ENCODE measurements at regions not wholly inside any gene's neighbourhood (a gene's known extent, or its start where the extent isn't known, plus 50 kb on each side); places are given as distances from the start of the nearest gene placed in this dataset.
"Not testable (repeated sequence)": the region's sequence is repeated elsewhere in the genome, so short reads cannot be mapped to it uniquely, and the experiment has no call there.

- no peak for TF ChIP-seq CTCF (IDR thresholded peaks at IDR 0.05; ENCODE audit: unreplicated experiment)
- H3K4me1 Mint-ChIP-seq (ENCODE audit: low read depth) = no peaks in the 10 kb centered on the region
- no peaks in the 10 kb centered on the region for H3K9me3 Mint-ChIP-seq (ENCODE audit: low read depth)
- no peaks in the 10 kb centered on the region for H3K36me3 Mint-ChIP-seq (ENCODE audit: insufficient read depth)
- H3K27ac Mint-ChIP-seq = no peak overlapping the region
- no peak overlapping the region for H3K4me3 Mint-ChIP-seq (ENCODE audit: low read depth)
- DNase-seq (ENCODE audit: low spot score, unreplicated experiment) = no peak
- no peaks in the 10 kb centered on the region for H3K27me3 Mint-ChIP-seq
Measured at GRCh38 chr4:3599951-3600350, 67.7 kb upstream of the LRPAP1 start.

GRCh38 chr4:3598695-3599227, 66.5 kb upstream of the LRPAP1 start:
- H3K4me3 Mint-ChIP-seq (ENCODE audit: low read depth) = no peak overlapping the region
- H3K4me1 Mint-ChIP-seq (ENCODE audit: low read depth) = no peaks in the 10 kb centered on the region
- no peaks in the 10 kb centered on the region for H3K36me3 Mint-ChIP-seq (ENCODE audit: insufficient read depth)
- H3K9me3 Mint-ChIP-seq (ENCODE audit: low read depth) = no peaks in the 10 kb centered on the region
- H3K27me3 Mint-ChIP-seq = peaks cover 5% of the 10 kb centered on the region
- DNase-seq (ENCODE audit: low spot score, unreplicated experiment) = no peak
- no peak for TF ChIP-seq CTCF (IDR thresholded peaks at IDR 0.05; ENCODE audit: unreplicated experiment)
- H3K27ac Mint-ChIP-seq = no peak overlapping the region

GRCh38 chr4:3597896-3598505, 65.8 kb upstream of the LRPAP1 start:
- H3K9me3 Mint-ChIP-seq (ENCODE audit: low read depth); H3K36me3 Mint-ChIP-seq (ENCODE audit: insufficient read depth); H3K4me3 Mint-ChIP-seq (ENCODE audit: low read depth); DNase-seq (ENCODE audit: low spot score, unreplicated experiment); H3K27me3 Mint-ChIP-seq; H3K27ac Mint-ChIP-seq; H3K4me1 Mint-ChIP-seq (ENCODE audit: low read depth): not testable (repeated sequence)

- H3K9me3 Mint-ChIP-seq (ENCODE audit: low read depth); H3K27ac Mint-ChIP-seq; H3K4me3 Mint-ChIP-seq (ENCODE audit: low read depth); DNase-seq (ENCODE audit: low spot score, unreplicated experiment); H3K36me3 Mint-ChIP-seq (ENCODE audit: insufficient read depth); H3K4me1 Mint-ChIP-seq (ENCODE audit: low read depth): not testable (repeated sequence)
- H3K27me3 Mint-ChIP-seq = peaks cover 10% of the 10 kb centered on the region
Measured at GRCh38 chr4:3596957-3597733, 64.9 kb upstream of the LRPAP1 start.

GRCh38 chr4:3595627-3596291, 63.5 kb upstream of the LRPAP1 start:
- not testable (repeated sequence) for DNase-seq (ENCODE audit: low spot score, unreplicated experiment); H3K36me3 Mint-ChIP-seq (ENCODE audit: insufficient read depth); H3K9me3 Mint-ChIP-seq (ENCODE audit: low read depth); H3K4me1 Mint-ChIP-seq (ENCODE audit: low read depth); H3K4me3 Mint-ChIP-seq (ENCODE audit: low read depth)
- Mint-ChIP-seq H3K27me3 (peaks cover 10% of the 10 kb centered on the region), H3K27ac (peak overlapping the region; percentile 73)

GRCh38 chr4:3594751-3595150, 62.5 kb upstream of the LRPAP1 start:
- not testable (repeated sequence) for DNase-seq (ENCODE audit: low spot score, unreplicated experiment); H3K27ac Mint-ChIP-seq; H3K4me3 Mint-ChIP-seq (ENCODE audit: low read depth); H3K4me1 Mint-ChIP-seq (ENCODE audit: low read depth); H3K36me3 Mint-ChIP-seq (ENCODE audit: insufficient read depth); H3K9me3 Mint-ChIP-seq (ENCODE audit: low read depth)
- H3K27me3 Mint-ChIP-seq = peaks cover 10% of the 10 kb centered on the region

GRCh38 chr4:3589946-3590924, 58.0 kb upstream of the LRPAP1 start:
- not testable (repeated sequence) for H3K36me3 Mint-ChIP-seq (ENCODE audit: insufficient read depth); H3K27ac Mint-ChIP-seq

GRCh38 chr4:3589379-3589778, 57.2 kb upstream of the LRPAP1 start:
- not testable (repeated sequence) for H3K9me3 Mint-ChIP-seq (ENCODE audit: low read depth); H3K27ac Mint-ChIP-seq; H3K4me3 Mint-ChIP-seq (ENCODE audit: low read depth); H3K27me3 Mint-ChIP-seq; DNase-seq (ENCODE audit: low spot score, unreplicated experiment); H3K36me3 Mint-ChIP-seq (ENCODE audit: insufficient read depth); H3K4me1 Mint-ChIP-seq (ENCODE audit: low read depth)

More at GRCh38 chr4:3589946-3590924, 58.0 kb upstream of the LRPAP1 start:
- not testable (repeated sequence) for H3K4me3 Mint-ChIP-seq (ENCODE audit: low read depth); H3K9me3 Mint-ChIP-seq (ENCODE audit: low read depth); H3K4me1 Mint-ChIP-seq (ENCODE audit: low read depth); DNase-seq (ENCODE audit: low spot score, unreplicated experiment)
- H3K27me3 Mint-ChIP-seq = peaks cover 10% of the 10 kb centered on the region

GRCh38 chr4:3588517-3589194, 56.4 kb upstream of the LRPAP1 start:
- not testable (repeated sequence) for H3K36me3 Mint-ChIP-seq (ENCODE audit: insufficient read depth); H3K9me3 Mint-ChIP-seq (ENCODE audit: low read depth); H3K27me3 Mint-ChIP-seq; H3K27ac Mint-ChIP-seq; H3K4me1 Mint-ChIP-seq (ENCODE audit: low read depth); DNase-seq (ENCODE audit: low spot score, unreplicated experiment); H3K4me3 Mint-ChIP-seq (ENCODE audit: low read depth)

GRCh38 chr4:3586596-3586995, 54.4 kb upstream of the LRPAP1 start:
- H3K9me3 Mint-ChIP-seq (ENCODE audit: low read depth); H3K4me1 Mint-ChIP-seq (ENCODE audit: low read depth); H3K4me3 Mint-ChIP-seq (ENCODE audit: low read depth); DNase-seq (ENCODE audit: low spot score, unreplicated experiment); H3K27me3 Mint-ChIP-seq; H3K27ac Mint-ChIP-seq; H3K36me3 Mint-ChIP-seq (ENCODE audit: insufficient read depth): not testable (repeated sequence)

Measured in progenitor cell of endocrine pancreas (in vitro differentiated cells).